ENCODE measurements at regions not wholly inside any gene's neighbourhood (a gene's known extent, or its start where the extent isn't known, plus 50 kb on each side); places are given as distances from the start of the nearest gene placed in this dataset.

DNA sequence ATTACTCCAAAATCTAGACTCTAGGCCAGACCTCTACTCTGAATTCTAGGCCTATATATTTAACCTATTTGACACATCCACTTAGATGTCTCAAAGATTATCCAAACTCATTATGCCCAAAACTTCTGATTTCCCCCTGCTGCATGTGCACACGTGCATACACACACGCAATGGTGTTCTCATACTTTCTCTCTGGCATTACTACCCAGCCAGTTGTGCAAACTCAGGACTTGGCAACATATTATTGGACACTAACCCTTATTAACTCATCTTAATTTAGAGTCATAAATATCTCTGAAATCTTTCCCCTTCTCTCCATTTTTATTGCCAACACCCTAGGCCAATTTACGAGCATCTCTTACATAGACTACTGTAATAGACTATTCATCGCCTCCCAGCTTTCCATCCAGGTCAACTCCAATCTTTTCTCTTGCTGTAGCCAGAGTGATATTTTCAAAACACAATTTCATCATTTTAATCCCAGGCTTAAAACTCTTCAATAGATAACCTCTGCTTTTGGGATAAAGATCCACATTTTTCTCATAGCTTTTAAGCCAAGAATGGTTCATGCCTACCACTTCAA is 141.2 kb upstream of the VLDLR start:
- H2AFZ ChIP-seq, result no peak overlapping the region
- ATAC-seq, result no peak

More for the DNA sequence above, 141.2 kb upstream of the VLDLR start:
- H3F3A ChIP-seq (replicated peaks; ENCODE audit: low read depth), result no peaks in the 10 kb centered on the region
- no peaks in the 10 kb centered on the region; the same call in 1 of the 2 replicates for H3K9me2 ChIP-seq (ENCODE audit: insufficient read depth)
- H3K36me3 ChIP-seq (ENCODE audit: insufficient read depth), result no peaks in the 10 kb centered on the region
- Mint-ChIP-seq H3K27ac (no peak overlapping the region), H3K27me3 (ENCODE audit: insufficient read depth, low read depth, poor library complexity) (no peaks in the 10 kb centered on the region), H3K4me1 (peaks cover 9% of the 10 kb centered on the region; the same call in 2 of the 3 replicates), H3K36me3 (ENCODE audit: low read depth) (peaks cover 9% of the 10 kb centered on the region; the same call in 2 of the 3 replicates), H3K4me3 (no peak overlapping the region), H3K9me3 (peaks cover 5% of the 10 kb centered on the region; the same call in 1 of the 3 replicates)
- H3K4me3 ChIP-seq, result no peak overlapping the region
- no peaks in the 10 kb centered on the region for H3K79me2 ChIP-seq (replicated peaks; ENCODE audit: insufficient read depth)
- no peak for DNase-seq (ENCODE audit: low spot score)
- no peaks in the 10 kb centered on the region for H4K20me1 ChIP-seq (replicated peaks; ENCODE audit: insufficient read depth)
- H3K27me3 ChIP-seq (ENCODE audit: insufficient read depth), result no peaks in the 10 kb centered on the region
- H3K4me2 ChIP-seq, result no peak overlapping the region
- TF ChIP-seq ZNF114 (CRISPR knock-in tag; IDR thresholded peaks at IDR 0.05) (no peak), EZH2phosphoT487 (IDR thresholded peaks at IDR 0.05; ENCODE audit: unreplicated experiment) (no peak), CTCF (conservative IDR thresholded peaks at IDR 0.05; ENCODE audit: low read depth in 2 of 2) (no peak), CREB1 (CRISPR knock-in tag; IDR thresholded peaks at IDR 0.05; ENCODE audit: low read depth) (no peak), JUNB (IDR thresholded peaks at IDR 0.05; ENCODE audit: unreplicated experiment) (no peak), EZH2 (IDR thresholded peaks at IDR 0.05; ENCODE audit: low read depth, unreplicated experiment) (no peak), NANOG (IDR thresholded peaks at IDR 0.05; ENCODE audit: borderline replicate concordance) (no peak), POLR2AphosphoS5 (IDR thresholded peaks at IDR 0.05; ENCODE audit: low read depth) (no peak), STAT1 (IDR thresholded peaks at IDR 0.05; ENCODE audit: unreplicated experiment) (no peak), ZNF331 (CRISPR knock-in tag; IDR thresholded peaks at IDR 0.05; ENCODE audit: low read depth) (no peak)
- TF ChIP-seq, protein P1, sequence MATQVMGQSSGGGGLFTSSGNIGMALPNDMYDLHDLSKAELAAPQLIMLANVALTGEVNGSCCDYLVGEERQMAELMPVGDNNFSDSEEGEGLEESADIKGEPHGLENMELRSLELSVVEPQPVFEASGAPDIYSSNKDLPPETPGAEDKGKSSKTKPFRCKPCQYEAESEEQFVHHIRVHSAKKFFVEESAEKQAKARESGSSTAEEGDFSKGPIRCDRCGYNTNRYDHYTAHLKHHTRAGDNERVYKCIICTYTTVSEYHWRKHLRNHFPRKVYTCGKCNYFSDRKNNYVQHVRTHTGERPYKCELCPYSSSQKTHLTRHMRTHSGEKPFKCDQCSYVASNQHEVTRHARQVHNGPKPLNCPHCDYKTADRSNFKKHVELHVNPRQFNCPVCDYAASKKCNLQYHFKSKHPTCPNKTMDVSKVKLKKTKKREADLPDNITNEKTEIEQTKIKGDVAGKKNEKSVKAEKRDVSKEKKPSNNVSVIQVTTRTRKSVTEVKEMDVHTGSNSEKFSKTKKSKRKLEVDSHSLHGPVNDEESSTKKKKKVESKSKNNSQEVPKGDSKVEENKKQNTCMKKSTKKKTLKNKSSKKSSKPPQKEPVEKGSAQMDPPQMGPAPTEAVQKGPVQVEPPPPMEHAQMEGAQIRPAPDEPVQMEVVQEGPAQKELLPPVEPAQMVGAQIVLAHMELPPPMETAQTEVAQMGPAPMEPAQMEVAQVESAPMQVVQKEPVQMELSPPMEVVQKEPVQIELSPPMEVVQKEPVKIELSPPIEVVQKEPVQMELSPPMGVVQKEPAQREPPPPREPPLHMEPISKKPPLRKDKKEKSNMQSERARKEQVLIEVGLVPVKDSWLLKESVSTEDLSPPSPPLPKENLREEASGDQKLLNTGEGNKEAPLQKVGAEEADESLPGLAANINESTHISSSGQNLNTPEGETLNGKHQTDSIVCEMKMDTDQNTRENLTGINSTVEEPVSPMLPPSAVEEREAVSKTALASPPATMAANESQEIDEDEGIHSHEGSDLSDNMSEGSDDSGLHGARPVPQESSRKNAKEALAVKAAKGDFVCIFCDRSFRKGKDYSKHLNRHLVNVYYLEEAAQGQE (IDR thresholded peaks at IDR 0.05; ENCODE audit: unreplicated experiment), result no peak
- TF ChIP-seq, protein P2, sequence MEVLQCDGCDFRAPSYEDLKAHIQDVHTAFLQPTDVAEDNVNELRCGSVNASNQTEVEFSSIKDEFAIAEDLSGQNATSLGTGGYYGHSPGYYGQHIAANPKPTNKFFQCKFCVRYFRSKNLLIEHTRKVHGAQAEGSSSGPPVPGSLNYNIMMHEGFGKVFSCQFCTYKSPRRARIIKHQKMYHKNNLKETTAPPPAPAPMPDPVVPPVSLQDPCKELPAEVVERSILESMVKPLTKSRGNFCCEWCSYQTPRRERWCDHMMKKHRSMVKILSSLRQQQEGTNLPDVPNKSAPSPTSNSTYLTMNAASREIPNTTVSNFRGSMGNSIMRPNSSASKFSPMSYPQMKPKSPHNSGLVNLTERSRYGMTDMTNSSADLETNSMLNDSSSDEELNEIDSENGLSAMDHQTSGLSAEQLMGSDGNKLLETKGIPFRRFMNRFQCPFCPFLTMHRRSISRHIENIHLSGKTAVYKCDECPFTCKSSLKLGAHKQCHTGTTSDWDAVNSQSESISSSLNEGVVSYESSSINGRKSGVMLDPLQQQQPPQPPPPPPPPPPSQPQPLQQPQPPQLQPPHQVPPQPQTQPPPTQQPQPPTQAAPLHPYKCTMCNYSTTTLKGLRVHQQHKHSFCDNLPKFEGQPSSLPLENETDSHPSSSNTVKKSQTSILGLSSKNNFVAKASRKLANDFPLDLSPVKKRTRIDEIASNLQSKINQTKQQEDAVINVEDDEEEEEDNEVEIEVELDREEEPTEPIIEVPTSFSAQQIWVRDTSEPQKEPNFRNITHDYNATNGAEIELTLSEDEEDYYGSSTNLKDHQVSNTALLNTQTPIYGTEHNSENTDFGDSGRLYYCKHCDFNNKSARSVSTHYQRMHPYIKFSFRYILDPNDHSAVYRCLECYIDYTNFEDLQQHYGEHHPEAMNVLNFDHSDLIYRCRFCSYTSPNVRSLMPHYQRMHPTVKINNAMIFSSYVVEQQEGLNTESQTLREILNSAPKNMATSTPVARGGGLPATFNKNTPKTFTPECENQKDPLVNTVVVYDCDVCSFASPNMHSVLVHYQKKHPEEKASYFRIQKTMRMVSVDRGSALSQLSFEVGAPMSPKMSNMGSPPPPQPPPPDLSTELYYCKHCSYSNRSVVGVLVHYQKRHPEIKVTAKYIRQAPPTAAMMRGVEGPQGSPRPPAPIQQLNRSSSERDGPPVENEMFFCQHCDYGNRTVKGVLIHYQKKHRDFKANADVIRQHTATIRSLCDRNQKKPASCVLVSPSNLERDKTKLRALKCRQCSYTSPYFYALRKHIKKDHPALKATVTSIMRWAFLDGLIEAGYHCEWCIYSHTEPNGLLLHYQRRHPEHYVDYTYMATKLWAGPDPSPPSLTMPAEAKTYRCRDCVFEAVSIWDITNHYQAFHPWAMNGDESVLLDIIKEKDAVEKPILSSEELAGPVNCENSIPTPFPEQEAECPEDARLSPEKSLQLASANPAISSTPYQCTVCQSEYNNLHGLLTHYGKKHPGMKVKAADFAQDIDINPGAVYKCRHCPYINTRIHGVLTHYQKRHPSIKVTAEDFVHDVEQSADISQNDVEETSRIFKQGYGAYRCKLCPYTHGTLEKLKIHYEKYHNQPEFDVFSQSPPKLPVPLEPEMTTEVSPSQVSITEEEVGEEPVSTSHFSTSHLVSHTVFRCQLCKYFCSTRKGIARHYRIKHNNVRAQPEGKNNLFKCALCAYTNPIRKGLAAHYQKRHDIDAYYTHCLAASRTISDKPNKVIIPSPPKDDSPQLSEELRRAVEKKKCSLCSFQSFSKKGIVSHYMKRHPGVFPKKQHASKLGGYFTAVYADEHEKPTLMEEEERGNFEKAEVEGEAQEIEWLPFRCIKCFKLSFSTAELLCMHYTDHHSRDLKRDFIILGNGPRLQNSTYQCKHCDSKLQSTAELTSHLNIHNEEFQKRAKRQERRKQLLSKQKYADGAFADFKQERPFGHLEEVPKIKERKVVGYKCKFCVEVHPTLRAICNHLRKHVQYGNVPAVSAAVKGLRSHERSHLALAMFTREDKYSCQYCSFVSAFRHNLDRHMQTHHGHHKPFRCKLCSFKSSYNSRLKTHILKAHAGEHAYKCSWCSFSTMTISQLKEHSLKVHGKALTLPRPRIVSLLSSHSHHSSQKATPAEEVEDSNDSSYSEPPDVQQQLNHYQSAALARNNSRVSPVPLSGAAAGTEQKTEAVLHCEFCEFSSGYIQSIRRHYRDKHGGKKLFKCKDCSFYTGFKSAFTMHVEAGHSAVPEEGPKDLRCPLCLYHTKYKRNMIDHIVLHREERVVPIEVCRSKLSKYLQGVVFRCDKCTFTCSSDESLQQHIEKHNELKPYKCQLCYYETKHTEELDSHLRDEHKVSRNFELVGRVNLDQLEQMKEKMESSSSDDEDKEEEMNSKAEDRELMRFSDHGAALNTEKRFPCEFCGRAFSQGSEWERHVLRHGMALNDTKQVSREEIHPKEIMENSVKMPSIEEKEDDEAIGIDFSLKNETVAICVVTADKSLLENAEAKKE (CRISPR knock-in tag; IDR thresholded peaks at IDR 0.05), result no peak
- TF ChIP-seq, protein P3, sequence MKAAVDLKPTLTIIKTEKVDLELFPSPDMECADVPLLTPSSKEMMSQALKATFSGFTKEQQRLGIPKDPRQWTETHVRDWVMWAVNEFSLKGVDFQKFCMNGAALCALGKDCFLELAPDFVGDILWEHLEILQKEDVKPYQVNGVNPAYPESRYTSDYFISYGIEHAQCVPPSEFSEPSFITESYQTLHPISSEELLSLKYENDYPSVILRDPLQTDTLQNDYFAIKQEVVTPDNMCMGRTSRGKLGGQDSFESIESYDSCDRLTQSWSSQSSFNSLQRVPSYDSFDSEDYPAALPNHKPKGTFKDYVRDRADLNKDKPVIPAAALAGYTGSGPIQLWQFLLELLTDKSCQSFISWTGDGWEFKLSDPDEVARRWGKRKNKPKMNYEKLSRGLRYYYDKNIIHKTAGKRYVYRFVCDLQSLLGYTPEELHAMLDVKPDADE (IDR thresholded peaks at IDR 0.05), result no peak
- H3K4me1 ChIP-seq (ENCODE audit: insufficient read depth), result peaks cover 7% of the 10 kb centered on the region; the same call in 1 of the 2 replicates
- H3K27ac ChIP-seq (ENCODE audit: low read depth), result no peak overlapping the region
